NCI-H2107 (cell line): ENCODE measurements at regions not wholly inside any gene's neighbourhood (a gene's known extent, or its start where the extent isn't known, plus 50 kb on each side); places are given as distances from the start of the nearest gene placed in this dataset.
"Not testable (repeated sequence)": the region's sequence is repeated elsewhere in the genome, so short reads cannot be mapped to it uniquely, and the experiment has no call there.

Experiments
- DNase-seq: peaks from one replicate; lab custom pipeline; 2025; lab: John Stamatoyannopoulos, UW

DNA sequence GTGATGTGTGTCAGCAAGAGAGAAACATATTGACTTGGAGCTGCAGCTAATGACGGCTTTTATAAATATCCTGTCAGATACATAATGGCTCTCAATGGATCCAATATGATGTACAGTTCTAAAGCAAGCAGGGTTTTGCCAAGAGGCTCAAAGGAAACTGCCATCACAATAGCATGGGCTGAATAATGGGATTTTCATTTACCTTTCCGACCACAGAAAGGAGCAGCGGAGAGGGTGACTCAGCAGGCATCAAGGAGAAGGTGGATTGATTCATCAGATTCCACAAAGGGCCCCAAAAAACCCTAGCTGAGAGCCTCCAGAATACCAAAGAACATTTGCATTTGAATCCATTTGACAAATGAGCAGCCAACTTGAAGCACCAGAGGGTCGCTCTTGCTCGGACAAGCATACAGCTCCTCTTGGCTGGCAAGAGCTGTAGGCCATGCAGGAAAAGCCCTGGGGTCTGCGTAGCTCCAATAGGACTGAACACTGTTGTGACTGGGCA lies 355.7 kb upstream of the NOCT start:
- no peak for DNase-seq

- DNase-seq = no peak
Measured at GRCh38 chr4:138659037-138659811, 356.4 kb upstream of the NOCT start.

- DNase-seq = no peak
Measured at GRCh38 chr4:138658518-138658917, 357.1 kb upstream of the NOCT start.

DNA sequence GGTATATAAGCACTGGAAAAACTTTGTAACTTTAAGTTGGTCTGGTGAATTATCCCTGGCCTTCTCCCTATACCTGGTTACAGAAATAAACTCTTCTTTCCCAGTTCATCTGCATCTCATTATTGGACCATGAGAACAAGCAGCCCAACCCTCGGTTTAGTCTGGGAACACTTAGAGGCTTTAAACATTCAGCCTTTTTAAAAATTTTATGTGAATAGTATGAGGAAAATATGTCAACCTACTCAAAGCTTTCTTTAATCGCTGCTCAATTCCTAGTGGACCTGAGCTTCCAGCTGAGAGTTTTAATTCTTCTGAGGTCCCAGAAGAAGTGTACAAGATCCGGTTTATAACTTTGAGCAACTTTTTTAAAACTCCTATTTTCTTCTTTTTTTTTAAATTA lies 358.6 kb upstream of the NOCT start:
- no peak for DNase-seq

DNA sequence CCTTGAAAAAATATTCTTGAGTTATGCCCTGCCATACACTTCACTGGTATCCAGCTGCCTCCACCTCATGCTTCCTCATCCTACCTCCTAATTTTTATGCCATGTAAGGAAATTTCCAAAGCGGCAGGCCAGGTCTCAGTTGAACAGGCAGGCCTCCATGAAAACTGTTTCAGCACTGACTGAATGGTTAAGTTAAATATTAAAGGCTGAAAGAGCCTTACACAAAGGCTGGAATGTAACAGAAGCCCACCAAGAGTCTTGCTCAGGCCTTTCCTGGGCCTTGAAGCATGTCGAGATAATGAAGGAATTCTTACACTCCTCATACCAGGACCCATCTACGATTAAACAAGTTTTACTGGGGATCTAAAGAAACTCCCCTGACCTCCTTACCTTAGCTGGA lies 359.6 kb upstream of the NOCT start:
- DNase-seq = no peak

- DNase-seq = no peak
Measured at GRCh38 chr4:138655286-138655685, 360.3 kb upstream of the NOCT start.

GRCh38 chr4:138650929-138651448 lies 364.6 kb upstream of the NOCT start:
- DNase-seq = no peak

GRCh38 chr4:138650495-138650894 lies 365.1 kb upstream of the NOCT start:
- no peak for DNase-seq

- DNase-seq = no peak
Measured at GRCh38 chr4:138647433-138647832, 368.1 kb upstream of the NOCT start.

DNA sequence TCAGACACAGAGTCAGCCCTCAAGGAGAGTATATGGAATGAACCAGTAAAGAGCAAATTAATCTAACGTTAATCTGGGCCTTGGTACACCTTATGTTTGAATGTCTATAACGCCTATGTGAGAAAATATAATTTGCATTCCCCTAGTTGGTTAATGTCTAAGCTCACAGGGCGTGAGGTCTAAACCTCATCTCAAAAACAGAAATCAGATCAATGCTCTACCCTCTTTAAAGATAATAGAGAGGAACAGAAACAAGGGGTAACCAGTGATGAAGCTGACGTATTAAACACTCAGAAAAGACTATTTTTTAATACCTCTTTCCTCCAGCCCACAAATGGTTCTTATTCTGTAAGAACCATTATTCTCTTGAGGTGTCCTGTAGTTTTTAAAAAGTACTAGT lies 369.2 kb upstream of the NOCT start:
- DNase-seq = no peak

- DNase-seq = no peak
Measured at GRCh38 chr4:138645289-138645688, 370.3 kb upstream of the NOCT start.

DNA sequence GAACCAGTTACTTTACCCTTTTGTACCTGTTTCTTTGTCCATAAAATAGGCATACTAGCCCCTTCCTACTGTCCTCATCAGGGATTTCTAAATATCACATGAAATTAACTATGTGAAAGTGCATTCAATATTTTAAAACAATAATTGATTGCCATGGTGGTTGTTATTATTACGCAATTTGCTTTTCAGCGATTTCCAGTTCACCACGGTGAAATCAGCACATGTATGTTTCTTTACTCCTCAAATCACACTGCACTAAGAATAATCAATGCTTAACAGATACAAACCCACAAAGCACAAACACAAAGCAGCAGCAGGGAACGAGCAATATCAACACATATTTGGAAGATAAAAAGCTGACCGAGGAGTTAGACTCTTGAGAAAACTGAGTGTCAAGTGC lies 371.3 kb upstream of the NOCT start:
- DNase-seq = no peak

DNA sequence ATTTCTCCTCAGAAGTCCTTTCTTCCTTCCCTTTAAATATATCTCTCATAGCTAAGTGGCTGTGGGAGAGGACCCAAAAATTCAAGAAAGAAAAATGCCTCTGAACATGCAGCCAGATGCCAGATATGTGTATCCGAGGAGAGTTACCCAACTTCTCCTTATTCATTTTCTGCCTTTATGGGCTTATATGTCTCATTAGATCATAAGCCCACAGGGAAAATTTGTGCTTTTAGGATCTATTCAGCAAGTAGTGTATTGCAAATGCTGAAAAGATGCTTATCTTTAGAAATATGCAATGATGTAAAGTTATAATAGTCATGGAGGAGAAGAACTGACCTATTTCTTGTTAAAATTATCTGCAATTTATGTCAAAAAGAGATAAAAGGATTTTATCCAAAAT lies 371.8 kb upstream of the NOCT start:
- DNase-seq = no peak

DNA sequence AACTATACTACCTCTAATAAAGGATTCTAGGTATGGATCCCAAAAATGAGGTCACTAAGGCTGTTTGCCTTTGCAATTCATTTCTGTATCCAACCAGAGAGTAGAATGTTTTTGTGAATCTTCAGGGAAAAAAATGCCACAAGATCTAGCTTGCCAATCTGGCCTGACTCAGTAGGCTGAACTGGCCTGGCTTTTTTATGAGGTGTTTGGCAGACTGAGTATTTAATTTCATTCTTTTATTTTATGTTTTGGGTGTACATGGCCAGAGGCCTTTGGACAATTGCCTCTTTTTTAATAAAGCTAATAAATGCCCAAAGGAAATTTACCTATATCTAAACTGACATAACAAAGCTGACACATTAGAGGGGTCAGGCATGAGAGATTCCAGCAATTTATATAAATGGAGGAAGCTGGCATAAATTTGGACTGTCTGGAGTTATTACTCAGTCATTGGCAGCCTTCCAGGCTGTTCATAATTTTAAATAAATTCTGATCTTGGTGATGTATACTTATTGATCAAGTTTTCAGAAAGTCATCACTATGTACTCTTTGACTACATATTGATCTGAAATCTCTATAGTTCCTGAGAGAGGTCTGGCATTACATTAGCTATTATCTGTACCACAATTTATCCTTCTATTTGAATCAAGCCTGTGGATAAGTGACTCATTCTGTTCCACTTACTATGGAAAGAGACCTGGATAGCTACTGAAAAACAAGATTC lies 376.4 kb upstream of the NOCT start:
- no peak for DNase-seq

- DNase-seq = no peak
Measured at GRCh38 chr4:138636781-138637180, 378.8 kb upstream of the NOCT start.

DNA sequence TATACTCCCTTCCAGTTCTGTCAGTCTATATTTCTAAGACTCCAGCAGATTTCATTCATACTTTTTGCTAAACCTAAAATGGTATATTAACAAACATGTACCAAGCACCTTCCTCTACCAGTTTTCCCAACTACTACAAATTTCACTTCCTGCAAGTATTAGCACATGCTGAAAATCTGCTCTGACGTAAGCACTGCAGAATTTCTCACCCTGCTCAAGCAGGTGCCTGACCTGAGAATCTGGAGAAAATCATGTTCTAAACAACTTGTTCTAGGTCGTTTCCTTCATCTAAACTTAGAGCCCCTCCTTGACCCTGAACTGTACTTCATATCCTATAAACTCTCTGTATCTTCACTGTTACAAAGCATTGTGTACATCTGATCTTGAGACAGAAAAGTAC lies 380.7 kb upstream of the NOCT start:
- no peak for DNase-seq

GRCh38 chr4:138633580-138633904 lies 382.0 kb upstream of the NOCT start:
- no peak for DNase-seq

GRCh38 chr4:138632856-138633579 lies 382.6 kb upstream of the NOCT start:
- DNase-seq = no peak

- DNase-seq = no peak
Measured at GRCh38 chr4:138630666-138631065, 384.9 kb upstream of the NOCT start.

GRCh38 chr4:138629669-138630068 lies 385.9 kb upstream of the NOCT start:
- DNase-seq = no peak

DNA sequence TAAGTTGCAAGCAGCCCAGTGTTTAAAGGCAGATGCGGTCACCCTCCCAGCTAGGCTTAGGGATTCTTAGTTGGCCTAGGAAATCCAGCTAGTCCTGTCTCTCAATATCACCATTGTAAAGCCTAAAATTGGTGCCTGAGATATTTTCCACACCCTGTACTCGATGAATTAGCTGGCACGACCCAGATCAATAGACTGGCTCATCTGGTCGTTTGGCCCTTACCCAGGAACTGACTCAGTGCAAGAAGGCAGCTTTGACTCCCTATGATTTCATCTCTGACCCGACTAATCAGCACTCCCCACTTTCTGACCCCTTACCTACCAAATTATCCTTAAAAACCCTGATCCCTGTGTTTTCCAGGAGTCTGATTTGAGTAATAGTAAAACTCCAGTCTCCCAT lies 384.9 kb upstream of the SLC7A11 start:
- no peak for DNase-seq

DNA sequence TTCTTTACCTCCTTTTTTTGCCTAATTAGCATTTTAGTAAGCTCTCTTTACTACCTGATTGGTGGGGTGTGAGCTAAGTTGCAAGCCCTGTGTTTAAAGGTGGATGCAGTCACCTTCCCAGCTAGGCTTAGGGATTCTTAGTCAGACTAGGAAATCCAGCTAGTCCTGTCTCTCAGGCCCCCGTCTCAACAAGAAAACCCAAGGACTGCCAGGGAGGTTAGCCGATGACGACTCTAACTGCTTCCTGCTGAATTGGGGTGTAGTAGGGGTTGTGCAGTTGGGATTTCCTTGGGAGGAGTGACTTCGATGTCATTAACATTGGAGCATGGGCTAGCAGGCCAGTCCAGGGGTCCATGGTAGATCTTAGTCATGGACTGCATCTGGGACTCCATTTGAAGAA lies 380.2 kb upstream of the SLC7A11 start:
- not testable (repeated sequence) for DNase-seq

DNA sequence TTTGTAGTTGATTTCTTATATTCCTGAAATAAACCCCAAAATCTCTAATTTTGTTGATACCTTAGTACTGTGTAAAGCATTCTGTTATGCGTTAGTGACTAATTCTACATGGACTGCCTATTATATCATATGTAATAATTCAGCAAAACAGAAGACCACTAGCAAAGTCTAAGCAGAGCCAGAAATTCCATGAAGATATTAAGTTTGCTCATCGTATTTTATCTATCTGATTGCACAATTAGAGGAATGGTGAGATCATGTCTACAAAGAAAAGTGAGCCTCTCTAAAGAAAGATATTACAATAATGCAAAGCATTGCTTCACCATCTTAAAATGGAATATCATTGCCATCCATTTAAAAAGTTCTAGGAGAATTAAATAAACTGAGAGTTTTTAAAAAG lies 374.6 kb upstream of the SLC7A11 start:
- DNase-seq = no peak
